Activated CD8-positive, alpha-beta T cell treated with anti-CD3 and anti-CD28 coated beads, Interleukin-2, amount 10 ng/mL, durations not matched to agents 7 days and 5 days (primary cell): ENCODE measurements at regions not wholly inside any gene's neighbourhood (a gene's known extent, or its start where the extent isn't known, plus 50 kb on each side); places are given as distances from the start of the nearest gene placed in this dataset.
"Not testable (repeated sequence)": the region's sequence is repeated elsewhere in the genome, so short reads cannot be mapped to it uniquely, and the experiment has no call there.

Experiments
- ATAC-seq: fragments of 150-1000 bp; cut with Tn5 transposase; one replicate; pipeline ENCODE4 v1.10.0; 2021; ENCODE audit warnings: moderate library complexity
- CTCF ChIA-PET: fragments of 350-600 bp; sonication (Branson Sonifier 250); formaldehyde crosslinking; loops from one replicate; lab custom pipeline; 2021; ENCODE audit warnings: antibody characterized with exemption; lab: Charles Lee
- POLR2A ChIA-PET: fragments of 350-600 bp; sonication (Branson Sonifier 250); formaldehyde crosslinking; loops from one replicate; lab custom pipeline; 2021; ENCODE audit warnings: antibody characterized with exemption; lab: Charles Lee
- DNase-seq: peaks from one replicate; pipeline ENCODE4 v3.0.0-alpha.2; 2020
- H3K27ac Mint-ChIP-seq: one replicate; pipeline ENCODE4 v1.8.0; 2021; ENCODE audit warnings: mild to moderate bottlenecking, mixed read lengths
- H3K27me3 Mint-ChIP-seq: one replicate; pipeline ENCODE4 v1.8.0; 2021; ENCODE audit warnings: low read depth, mixed read lengths
- H3K36me3 Mint-ChIP-seq: one replicate; pipeline ENCODE4 v1.8.0; 2021; ENCODE audit warnings: low read depth, mixed read lengths
- H3K4me1 Mint-ChIP-seq: one replicate; pipeline ENCODE4 v1.8.0; 2021; ENCODE audit warnings: low read depth, mixed read lengths
- H3K4me3 Mint-ChIP-seq: one replicate; pipeline ENCODE4 v1.8.0; 2021; ENCODE audit warnings: mild to moderate bottlenecking, mixed read lengths
- H3K9me3 Mint-ChIP-seq: one replicate; pipeline ENCODE4 v1.8.0; 2022; ENCODE audit warnings: mixed read lengths; ENCODE audit not compliant: insufficient read depth

- H3K27me3 Mint-ChIP-seq, DNase-seq, ATAC-seq, POLR2A ChIA-PET, H3K4me1 Mint-ChIP-seq, H3K9me3 Mint-ChIP-seq, H3K4me3 Mint-ChIP-seq, H3K27ac Mint-ChIP-seq, H3K36me3 Mint-ChIP-seq, CTCF ChIA-PET: not testable (repeated sequence)
These were observed 163.9 kb downstream of the PTPRU start for GRCh38 chr1:29400203-29400602.

DNA sequence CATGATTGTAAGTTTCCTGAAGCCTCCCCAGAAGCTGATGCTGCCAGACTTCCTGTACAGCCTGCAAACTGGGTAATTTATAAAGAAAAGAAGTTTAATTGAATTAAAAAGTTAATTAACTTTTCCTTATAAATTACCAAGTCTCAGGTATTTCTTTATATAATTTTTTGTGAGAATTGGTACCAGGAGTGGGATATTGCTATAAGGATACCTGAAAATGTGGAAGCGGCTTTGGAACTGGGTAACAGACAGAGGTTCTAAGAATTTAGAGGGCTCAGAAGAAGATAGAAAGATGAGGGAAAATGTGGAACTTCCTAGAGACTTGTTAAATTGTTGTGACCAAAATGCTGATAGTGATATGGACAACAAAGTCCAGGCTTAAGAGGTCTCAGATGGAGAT is 163.1 kb downstream of the PTPRU start:
- DNase-seq (no peak), ATAC-seq (no peak)
- ChIA-PET POLR2A (no interaction called here), CTCF (no interaction called here)
- no peaks in the 10 kb centered on the region for H3K36me3 Mint-ChIP-seq
- no peaks in the 10 kb centered on the region for H3K9me3 Mint-ChIP-seq
- peaks cover 4% of the 10 kb centered on the region for H3K27me3 Mint-ChIP-seq
- H3K4me1 Mint-ChIP-seq = no peaks in the 10 kb centered on the region
- no peak overlapping the region for H3K27ac Mint-ChIP-seq
- H3K4me3 Mint-ChIP-seq = no peak overlapping the region

- DNase-seq = no peak
- H3K4me3 Mint-ChIP-seq = no peak overlapping the region
- ChIA-PET CTCF (no interaction called here), POLR2A (no interaction called here)
- no peaks in the 10 kb centered on the region for H3K9me3 Mint-ChIP-seq
- no peaks in the 10 kb centered on the region for H3K4me1 Mint-ChIP-seq
- H3K36me3 Mint-ChIP-seq = no peaks in the 10 kb centered on the region
- no peak overlapping the region for H3K27ac Mint-ChIP-seq
- ATAC-seq = no peak
- no peaks in the 10 kb centered on the region for H3K27me3 Mint-ChIP-seq
These were observed 162.1 kb downstream of the PTPRU start for GRCh38 chr1:29398431-29398830.

DNA sequence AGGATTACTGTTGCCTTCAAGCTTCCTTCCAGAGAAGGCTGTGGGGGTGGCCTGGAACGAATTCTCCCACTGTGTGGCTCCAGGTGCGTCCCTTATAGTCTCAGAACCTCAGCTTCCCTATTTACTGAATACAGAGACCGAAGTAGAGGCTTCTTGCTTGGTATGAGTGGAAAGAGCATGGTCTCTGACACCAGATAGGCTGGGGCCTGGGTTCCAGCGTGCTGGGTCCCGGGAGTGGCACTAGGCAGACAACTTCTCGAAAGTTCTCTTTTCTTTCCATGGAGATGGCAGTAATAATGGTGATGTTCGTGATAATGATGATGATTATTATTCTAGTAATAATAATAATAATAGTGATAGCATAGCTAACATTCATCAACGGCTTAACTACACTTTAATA is 161.7 kb downstream of the PTPRU start:
- ATAC-seq (no peak), DNase-seq (no peak)
- no peak overlapping the region for H3K4me3 Mint-ChIP-seq
- no peaks in the 10 kb centered on the region for H3K36me3 Mint-ChIP-seq
- POLR2A ChIA-PET = no interaction called here
- no peaks in the 10 kb centered on the region for H3K27me3 Mint-ChIP-seq
- H3K27ac Mint-ChIP-seq = no peak overlapping the region
- H3K9me3 Mint-ChIP-seq = no peaks in the 10 kb centered on the region
- no peaks in the 10 kb centered on the region for H3K4me1 Mint-ChIP-seq
- CTCF ChIA-PET = no interaction called here

- H3K4me3 Mint-ChIP-seq = no peak overlapping the region
- no peak overlapping the region for H3K27ac Mint-ChIP-seq
- POLR2A ChIA-PET = no interaction called here
- no peaks in the 10 kb centered on the region for H3K27me3 Mint-ChIP-seq
- no peak for DNase-seq
- ATAC-seq = no peak
- no peaks in the 10 kb centered on the region for H3K4me1 Mint-ChIP-seq
- H3K36me3 Mint-ChIP-seq = no peaks in the 10 kb centered on the region
- CTCF ChIA-PET = no interaction called here
- no peaks in the 10 kb centered on the region for H3K9me3 Mint-ChIP-seq
These were observed 160.9 kb downstream of the PTPRU start for GRCh38 chr1:29397256-29397590.

DNA sequence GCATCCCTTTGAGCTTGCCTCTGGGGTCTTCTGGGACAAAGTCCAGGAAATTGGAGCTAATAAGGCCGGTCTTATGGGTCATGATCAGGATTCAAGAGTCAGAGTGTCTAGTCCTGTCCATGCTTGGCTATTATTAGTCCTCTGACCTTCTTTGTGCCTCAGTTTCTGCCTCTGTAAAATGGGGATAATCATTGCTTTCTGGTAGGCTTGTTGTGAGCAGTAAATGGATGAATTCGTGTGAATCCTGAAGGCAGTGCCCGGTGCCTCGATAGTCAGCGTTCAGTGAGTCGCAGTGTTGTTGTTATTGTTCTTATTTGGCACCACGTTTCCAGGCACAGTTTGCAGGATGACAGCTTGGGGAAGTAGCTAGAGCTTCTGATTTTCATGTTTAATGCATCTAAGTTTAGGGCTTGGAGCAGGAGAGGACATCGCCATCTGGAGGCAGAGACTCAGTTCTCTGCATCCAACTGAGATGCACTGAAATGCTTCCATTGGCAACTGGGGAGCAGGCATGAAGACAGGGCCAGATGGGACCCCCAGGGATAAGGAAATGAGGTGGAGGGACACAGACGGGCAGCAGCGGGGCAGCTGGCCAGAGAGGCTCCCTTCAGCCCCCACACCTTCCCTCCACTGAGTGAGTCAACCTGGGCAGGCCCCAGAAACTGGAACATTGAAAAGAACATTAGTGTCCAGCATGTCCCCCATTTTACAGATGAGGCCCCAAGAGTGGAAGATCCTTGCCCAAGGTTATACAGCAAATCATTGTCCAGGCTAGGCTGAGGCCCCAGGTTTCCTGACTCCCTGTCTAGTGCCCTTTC is 160.3 kb downstream of the PTPRU start:
- ATAC-seq = no peak
- POLR2A ChIA-PET = no interaction called here
- H3K4me1 Mint-ChIP-seq = no peaks in the 10 kb centered on the region

DNA sequence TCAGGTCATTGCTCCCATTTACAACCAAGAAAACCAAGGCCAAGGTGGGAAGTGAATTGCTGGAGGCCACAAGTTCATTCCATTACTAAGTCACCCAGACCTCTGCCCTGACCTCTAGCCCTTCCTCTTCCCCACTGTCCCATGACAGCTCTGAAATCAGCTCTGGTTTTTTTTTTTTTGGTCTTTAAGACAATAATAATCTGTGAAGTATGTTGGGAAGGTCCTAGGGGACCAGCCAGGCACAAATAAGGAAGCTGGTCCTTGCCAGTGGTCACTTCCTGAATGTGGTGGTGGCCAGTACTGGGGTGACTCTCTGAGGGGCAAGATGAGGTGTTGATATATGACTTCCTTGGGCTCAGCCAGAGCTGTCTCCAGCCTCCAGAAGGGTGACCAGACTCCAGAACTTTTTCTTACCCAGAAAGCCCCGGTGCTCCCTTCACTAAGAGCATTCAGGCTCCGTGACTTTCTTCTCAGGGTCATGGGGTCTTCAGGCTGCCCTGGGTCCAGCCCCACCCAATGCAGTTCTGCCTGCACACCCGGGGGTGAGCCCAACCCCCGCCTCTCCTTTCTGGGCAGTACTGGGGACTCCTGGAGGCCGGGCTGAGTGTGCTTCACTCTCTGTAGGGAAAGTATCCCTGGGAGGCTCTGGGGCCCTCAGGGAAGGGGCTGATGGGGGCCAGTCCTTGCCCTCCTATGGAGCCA is 159.6 kb downstream of the PTPRU start:
- no peak for ATAC-seq
- DNase-seq = no peak
- Mint-ChIP-seq H3K4me3 (no peak overlapping the region), H3K36me3 (no peaks in the 10 kb centered on the region), H3K27ac (no peak overlapping the region), H3K9me3 (no peaks in the 10 kb centered on the region), H3K27me3 (no peaks in the 10 kb centered on the region), H3K4me1 (no peaks in the 10 kb centered on the region)
- POLR2A ChIA-PET = no interaction called here
- CTCF ChIA-PET = no interaction called here

More for the DNA sequence above, 160.3 kb downstream of the PTPRU start:
- CTCF ChIA-PET = no interaction called here
- H3K9me3 Mint-ChIP-seq = no peaks in the 10 kb centered on the region
- no peaks in the 10 kb centered on the region for H3K36me3 Mint-ChIP-seq
- no peak overlapping the region for H3K27ac Mint-ChIP-seq
- no peak overlapping the region for H3K4me3 Mint-ChIP-seq
- H3K27me3 Mint-ChIP-seq = no peaks in the 10 kb centered on the region
- no peak for DNase-seq

DNA sequence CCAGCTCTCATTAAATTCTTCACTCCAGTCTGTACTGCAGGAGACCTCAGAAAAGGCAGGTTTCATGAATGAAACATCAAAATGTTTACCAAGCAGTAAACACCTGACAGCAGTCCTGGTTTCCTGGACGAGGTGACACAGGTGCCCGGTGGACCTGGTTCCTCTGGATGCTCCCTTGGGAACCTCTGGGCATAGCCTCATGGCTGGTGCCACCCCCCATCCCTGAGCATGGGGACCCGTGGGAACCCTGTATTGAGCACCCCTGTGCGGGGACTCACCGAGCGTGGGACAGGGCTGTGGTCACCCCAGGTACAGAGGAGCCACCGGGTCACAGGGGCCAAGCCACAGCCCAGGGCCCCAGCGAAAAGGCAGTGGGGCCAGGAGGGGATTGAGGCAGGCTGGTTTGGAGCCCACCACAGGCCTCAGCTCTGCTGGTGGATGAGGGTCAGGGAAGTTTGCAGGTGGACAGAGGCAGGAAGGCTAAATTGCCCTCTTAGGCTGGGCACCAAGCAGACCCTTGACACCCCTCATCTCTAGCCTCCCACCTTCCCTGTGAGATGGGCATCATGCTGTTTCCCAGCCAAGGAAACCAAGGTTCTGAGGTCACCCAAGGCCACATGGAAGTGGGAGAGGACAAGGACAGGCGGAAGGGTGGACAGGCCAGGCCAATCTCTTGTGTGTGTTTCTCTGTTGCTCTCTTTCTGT is 158.4 kb downstream of the PTPRU start:
- no peak overlapping the region for H3K4me3 Mint-ChIP-seq
- ATAC-seq (no peak), DNase-seq (no peak)
- H3K27me3 Mint-ChIP-seq = no peaks in the 10 kb centered on the region
- CTCF ChIA-PET = no interaction called here
- POLR2A ChIA-PET = no interaction called here
- H3K27ac Mint-ChIP-seq = no peak overlapping the region
- H3K9me3 Mint-ChIP-seq = no peaks in the 10 kb centered on the region
- no peaks in the 10 kb centered on the region for H3K36me3 Mint-ChIP-seq
- H3K4me1 Mint-ChIP-seq = no peaks in the 10 kb centered on the region

DNA sequence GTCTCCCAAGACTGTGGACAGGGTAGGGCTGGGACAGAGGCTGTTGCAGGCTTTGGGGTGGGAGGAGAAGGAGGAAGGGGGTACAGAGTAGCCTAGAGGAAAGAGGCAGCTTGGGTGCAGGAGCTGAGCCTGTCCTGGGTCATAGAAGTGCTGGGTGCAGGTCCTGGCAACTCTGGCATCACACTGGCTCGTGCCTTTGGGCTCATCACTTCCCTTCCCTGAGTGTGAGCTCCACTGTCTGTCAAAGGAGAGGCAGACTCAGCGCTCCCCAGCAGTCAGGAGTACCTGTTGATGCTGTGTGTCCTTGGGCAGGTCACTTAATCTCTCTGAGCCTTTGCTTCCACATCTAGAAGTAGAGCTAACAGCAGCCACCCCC is 157.1 kb downstream of the PTPRU start:
- Mint-ChIP-seq H3K27ac (no peak overlapping the region), H3K4me1 (no peaks in the 10 kb centered on the region), H3K36me3 (no peaks in the 10 kb centered on the region), H3K27me3 (peaks cover 3% of the 10 kb centered on the region), H3K9me3 (no peaks in the 10 kb centered on the region), H3K4me3 (no peak overlapping the region)
- ATAC-seq (no peak), DNase-seq (no peak)
- ChIA-PET POLR2A (no interaction called here), CTCF (no interaction called here)

DNA sequence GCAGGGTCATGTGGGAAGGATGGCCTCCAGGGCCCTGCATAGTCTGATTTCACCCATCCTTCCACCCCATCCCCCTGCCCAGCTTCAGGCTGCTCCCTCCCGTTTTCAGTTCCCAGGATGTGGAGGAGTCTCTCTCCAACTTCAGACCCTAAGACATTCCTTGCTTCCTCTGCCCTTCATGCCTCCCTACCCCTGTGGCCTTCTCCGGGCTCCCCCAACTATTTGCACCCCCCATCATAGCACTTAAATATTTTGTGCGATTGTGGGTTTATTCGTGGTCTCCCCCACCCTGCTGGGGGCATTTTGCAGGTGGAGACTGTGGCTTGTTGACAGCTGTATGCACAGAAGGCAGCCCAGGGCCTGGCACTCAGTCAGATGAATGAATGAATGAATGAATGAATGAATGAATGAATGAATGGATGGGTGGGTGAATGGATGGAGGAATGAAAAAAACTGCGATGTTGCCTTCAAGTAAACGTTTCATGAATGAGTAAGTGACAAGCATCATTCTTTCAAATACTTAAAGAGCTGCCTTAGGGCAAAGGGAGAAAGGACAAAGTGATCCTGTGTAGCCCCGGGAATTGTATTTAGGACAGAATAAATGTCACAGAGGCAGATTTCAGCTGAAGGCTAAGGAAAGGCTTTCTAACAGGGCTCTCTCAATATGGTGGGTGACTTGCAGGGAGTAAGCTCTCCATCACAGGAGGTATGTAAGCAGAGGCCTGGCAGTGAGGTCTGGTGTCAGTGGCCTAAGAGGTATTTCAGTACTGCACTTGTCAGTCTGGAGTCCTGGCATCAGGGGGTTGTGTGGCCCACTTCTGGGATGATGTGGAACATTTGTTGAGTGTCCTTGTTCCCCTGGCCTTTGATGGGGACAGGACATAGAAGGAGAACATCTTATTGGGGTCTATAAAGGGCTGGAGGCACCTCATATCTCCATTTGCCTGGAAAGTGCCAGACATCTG is 156.4 kb downstream of the PTPRU start:
- Mint-ChIP-seq H3K36me3 (no peaks in the 10 kb centered on the region), H3K4me3 (no peak overlapping the region), H3K9me3 (no peaks in the 10 kb centered on the region), H3K27me3 (peaks cover 6% of the 10 kb centered on the region), H3K27ac (no peak overlapping the region), H3K4me1 (no peaks in the 10 kb centered on the region)
- DNase-seq = no peak
- ChIA-PET POLR2A (no interaction called here), CTCF (no interaction called here)
- ATAC-seq = no peak

- ChIA-PET POLR2A (no interaction called here), CTCF (no interaction called here)
- Mint-ChIP-seq H3K36me3 (no peaks in the 10 kb centered on the region), H3K4me1 (no peaks in the 10 kb centered on the region), H3K27ac (no peak overlapping the region), H3K4me3 (no peak overlapping the region), H3K9me3 (no peaks in the 10 kb centered on the region), H3K27me3 (peaks cover 9% of the 10 kb centered on the region)
- DNase-seq = no peak
- no peak for ATAC-seq
These were observed 155.7 kb downstream of the PTPRU start for GRCh38 chr1:29392036-29392435.
